Fibroblast of the conjunctiva (primary cell): ENCODE measurements at regions not wholly inside any gene's neighbourhood (a gene's known extent, or its start where the extent isn't known, plus 50 kb on each side); places are given as distances from the start of the nearest gene placed in this dataset.
"Not testable (repeated sequence)": the region's sequence is repeated elsewhere in the genome, so short reads cannot be mapped to it uniquely, and the experiment has no call there.

Experiments used
- DNase-seq: peaks from one replicate; pipeline ENCODE4 v3.0.0-alpha.2; 2010; ENCODE audit warnings: low read depth

GRCh38 chr3:168844472-168844871, 748.7 kb upstream of the GOLIM4 start:
- no peak for DNase-seq

GRCh38 chr3:168843481-168843880, 747.8 kb upstream of the GOLIM4 start:
- no peak for DNase-seq

- DNase-seq: no peak
Measured at GRCh38 chr3:168839653-168840052, 743.9 kb upstream of the GOLIM4 start.

- DNase-seq: no peak
Measured at GRCh38 chr3:168834558-168834957, 738.8 kb upstream of the GOLIM4 start.

GRCh38 chr3:168828943-168829342, 733.2 kb upstream of the GOLIM4 start:
- DNase-seq: no peak

- DNase-seq: no peak
Measured at GRCh38 chr3:168828536-168828935, 732.8 kb upstream of the GOLIM4 start.

GRCh38 chr3:168828014-168828413, 732.3 kb upstream of the GOLIM4 start:
- DNase-seq: no peak

GRCh38 chr3:168824107-168824506, 728.4 kb upstream of the GOLIM4 start:
- DNase-seq: no peak

GRCh38 chr3:168823466-168823865, 727.7 kb upstream of the GOLIM4 start:
- DNase-seq: no peak

GRCh38 chr3:168820810-168821415, 725.2 kb upstream of the GOLIM4 start:
- DNase-seq: no peak

- DNase-seq: no peak
Measured at GRCh38 chr3:168817177-168817576, 721.5 kb upstream of the GOLIM4 start.

GRCh38 chr3:168815946-168816345, 720.2 kb upstream of the GOLIM4 start:
- DNase-seq: no peak

- DNase-seq: no peak
Measured at GRCh38 chr3:168813225-168813802, 717.6 kb upstream of the GOLIM4 start.

GRCh38 chr3:168812234-168812633, 716.5 kb upstream of the GOLIM4 start:
- no peak for DNase-seq

GRCh38 chr3:168808596-168808995, 712.9 kb upstream of the GOLIM4 start:
- no peak for DNase-seq

- DNase-seq: no peak
Measured at GRCh38 chr3:168807448-168807847, 711.7 kb upstream of the GOLIM4 start.

GRCh38 chr3:168806871-168807270, 711.1 kb upstream of the GOLIM4 start:
- DNase-seq: no peak

GRCh38 chr3:168803536-168803935, 707.8 kb upstream of the GOLIM4 start:
- DNase-seq: no peak

GRCh38 chr3:168802766-168803165, 707.0 kb upstream of the GOLIM4 start:
- no peak for DNase-seq

GRCh38 chr3:168801794-168802193, 706.1 kb upstream of the GOLIM4 start:
- DNase-seq: no peak

GRCh38 chr3:168796339-168796738, 700.6 kb upstream of the GOLIM4 start:
- no peak for DNase-seq

GRCh38 chr3:168794427-168794826, 698.7 kb upstream of the GOLIM4 start:
- DNase-seq: no peak

- DNase-seq: no peak
Measured at GRCh38 chr3:168782193-168782592, 686.5 kb upstream of the GOLIM4 start.

GRCh38 chr3:168779970-168780645, 684.4 kb upstream of the GOLIM4 start:
- not testable (repeated sequence) for DNase-seq
